Astrocyte of the cerebellum (primary cell): ENCODE measurements at regions not wholly inside any gene's neighbourhood (a gene's known extent, or its start where the extent isn't known, plus 50 kb on each side); places are given as distances from the start of the nearest gene placed in this dataset.

Experiments
- DNase-seq: peaks from one replicate; pipeline ENCODE4 v3.0.0-alpha.2; 2011; ENCODE audit warnings: low read depth
- H3K4me3 ChIP-seq: 2 replicates; pipeline ENCODE4 v1.5.1; 2011; ENCODE audit warnings: mild to moderate bottlenecking, low read depth, low read length, moderate library complexity
- in situ Hi-C: cut with HindIII; loops from 2 replicates; pipeline ENCODE4 v1.10.0; 2017; ENCODE audit warnings: low sequenced_read_pairs
- TF ChIP-seq, protein P1 (sequence below): IDR thresholded peaks from 2 replicates; pipeline ENCODE4 v1.5.1; 2012; ENCODE audit warnings: low read length, low read depth, moderate library complexity, mild to moderate bottlenecking; ENCODE audit errors: missing control alignments

DNA sequence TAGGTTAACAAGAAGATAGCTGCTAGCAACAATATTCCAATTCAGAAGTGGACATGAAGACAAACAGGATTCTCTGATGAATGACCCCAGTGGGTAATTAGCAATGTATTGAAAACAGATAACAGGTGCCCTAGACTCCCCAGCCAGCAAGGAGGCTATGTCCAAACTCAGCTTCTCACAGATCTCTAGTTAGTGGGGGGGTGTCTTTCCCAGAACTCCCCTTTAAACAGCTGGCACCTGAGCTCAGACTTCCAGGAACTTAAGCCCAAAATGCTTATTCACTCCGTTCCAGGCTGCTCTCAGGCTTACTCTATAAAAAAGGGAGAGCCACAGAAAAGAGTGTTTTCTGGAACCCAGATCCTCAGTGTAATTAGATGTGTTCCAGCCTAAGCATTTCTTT is 423.0 kb upstream of the THBS1 start:
- TF ChIP-seq, protein P1, sequence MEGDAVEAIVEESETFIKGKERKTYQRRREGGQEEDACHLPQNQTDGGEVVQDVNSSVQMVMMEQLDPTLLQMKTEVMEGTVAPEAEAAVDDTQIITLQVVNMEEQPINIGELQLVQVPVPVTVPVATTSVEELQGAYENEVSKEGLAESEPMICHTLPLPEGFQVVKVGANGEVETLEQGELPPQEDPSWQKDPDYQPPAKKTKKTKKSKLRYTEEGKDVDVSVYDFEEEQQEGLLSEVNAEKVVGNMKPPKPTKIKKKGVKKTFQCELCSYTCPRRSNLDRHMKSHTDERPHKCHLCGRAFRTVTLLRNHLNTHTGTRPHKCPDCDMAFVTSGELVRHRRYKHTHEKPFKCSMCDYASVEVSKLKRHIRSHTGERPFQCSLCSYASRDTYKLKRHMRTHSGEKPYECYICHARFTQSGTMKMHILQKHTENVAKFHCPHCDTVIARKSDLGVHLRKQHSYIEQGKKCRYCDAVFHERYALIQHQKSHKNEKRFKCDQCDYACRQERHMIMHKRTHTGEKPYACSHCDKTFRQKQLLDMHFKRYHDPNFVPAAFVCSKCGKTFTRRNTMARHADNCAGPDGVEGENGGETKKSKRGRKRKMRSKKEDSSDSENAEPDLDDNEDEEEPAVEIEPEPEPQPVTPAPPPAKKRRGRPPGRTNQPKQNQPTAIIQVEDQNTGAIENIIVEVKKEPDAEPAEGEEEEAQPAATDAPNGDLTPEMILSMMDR, result no peak
- in situ Hi-C loops, result no loop called here
- DNase-seq, result no peak
- H3K4me3 ChIP-seq, result no peak overlapping the region

DNA sequence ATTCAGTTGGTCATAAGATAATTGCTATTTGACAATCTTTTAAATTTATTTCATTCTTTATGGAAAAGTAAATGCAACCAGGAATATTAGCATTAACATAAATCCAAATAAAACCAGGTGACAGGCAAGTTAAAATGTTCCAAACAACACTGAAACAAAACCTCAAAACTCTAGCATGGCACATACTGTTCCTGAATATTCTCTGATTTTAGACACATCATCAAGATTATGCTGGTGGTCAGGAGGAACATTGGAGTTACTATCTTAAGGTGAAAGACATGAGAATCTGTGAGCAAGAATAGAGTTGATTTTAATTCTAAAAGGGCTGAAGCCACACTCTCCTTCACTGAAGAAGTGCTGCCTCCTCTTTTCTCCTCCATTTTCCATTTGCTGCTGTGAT is 421.0 kb upstream of the THBS1 start:
- TF ChIP-seq, protein P1, result no peak
- in situ Hi-C loops, result no loop called here
- DNase-seq, result no peak
- no peak overlapping the region for H3K4me3 ChIP-seq

DNA sequence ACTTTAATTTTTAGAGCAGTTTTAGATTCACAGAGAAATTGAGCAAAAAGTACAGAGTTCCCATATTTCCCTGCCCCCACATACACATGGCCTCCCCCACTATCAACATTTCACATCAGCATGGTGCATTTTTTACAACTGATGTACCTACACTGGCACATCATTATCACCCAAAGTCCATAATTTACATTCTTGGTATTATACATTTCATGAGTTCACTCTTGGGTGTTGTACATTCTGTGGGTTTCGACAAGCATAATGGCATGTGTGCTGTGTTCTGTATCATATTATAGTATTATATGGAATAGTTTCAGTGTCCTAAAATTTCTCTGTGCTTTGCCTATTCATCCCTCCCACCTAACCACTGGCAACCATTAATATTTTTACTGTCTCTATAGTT is 419.8 kb upstream of the THBS1 start:
- in situ Hi-C loops, result no loop called here
- DNase-seq, result no peak
- TF ChIP-seq, protein P1, result no peak
- no peak overlapping the region for H3K4me3 ChIP-seq

DNA sequence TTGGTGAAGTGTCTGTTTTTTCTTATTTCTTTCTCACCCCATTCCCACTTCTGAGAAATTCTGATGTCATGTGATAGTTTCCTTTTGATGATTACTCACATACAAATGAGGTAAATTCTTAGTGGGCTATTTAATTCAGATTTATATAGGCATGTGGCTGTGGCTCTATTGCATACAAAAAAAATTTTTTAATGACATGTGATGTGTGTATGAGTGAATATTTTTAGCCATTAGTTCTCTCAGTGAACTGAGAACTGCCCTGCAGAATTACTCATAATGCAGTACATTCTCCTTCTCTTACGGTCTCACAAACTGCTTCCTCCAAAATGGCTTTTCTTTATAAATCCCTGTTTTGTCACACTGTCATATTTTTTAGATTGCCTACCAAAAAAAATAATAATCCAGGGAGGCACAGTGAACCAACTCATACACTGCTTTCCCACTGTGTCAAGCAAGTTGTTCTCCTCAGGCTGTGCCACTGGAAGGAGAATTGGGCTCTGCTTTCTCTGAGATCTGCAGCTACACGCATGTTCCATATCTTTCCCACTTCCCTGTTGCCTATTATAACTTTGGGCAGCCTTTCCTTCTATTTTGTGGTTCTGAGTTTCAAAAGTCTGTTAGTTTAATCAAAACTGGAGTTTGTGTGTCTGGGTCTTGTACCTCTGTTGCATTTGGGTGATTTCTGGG is 415.7 kb upstream of the THBS1 start:
- DNase-seq, result no peak
- TF ChIP-seq, protein P1, result no peak
- in situ Hi-C loops, result no loop called here
- no peak overlapping the region for H3K4me3 ChIP-seq

DNA sequence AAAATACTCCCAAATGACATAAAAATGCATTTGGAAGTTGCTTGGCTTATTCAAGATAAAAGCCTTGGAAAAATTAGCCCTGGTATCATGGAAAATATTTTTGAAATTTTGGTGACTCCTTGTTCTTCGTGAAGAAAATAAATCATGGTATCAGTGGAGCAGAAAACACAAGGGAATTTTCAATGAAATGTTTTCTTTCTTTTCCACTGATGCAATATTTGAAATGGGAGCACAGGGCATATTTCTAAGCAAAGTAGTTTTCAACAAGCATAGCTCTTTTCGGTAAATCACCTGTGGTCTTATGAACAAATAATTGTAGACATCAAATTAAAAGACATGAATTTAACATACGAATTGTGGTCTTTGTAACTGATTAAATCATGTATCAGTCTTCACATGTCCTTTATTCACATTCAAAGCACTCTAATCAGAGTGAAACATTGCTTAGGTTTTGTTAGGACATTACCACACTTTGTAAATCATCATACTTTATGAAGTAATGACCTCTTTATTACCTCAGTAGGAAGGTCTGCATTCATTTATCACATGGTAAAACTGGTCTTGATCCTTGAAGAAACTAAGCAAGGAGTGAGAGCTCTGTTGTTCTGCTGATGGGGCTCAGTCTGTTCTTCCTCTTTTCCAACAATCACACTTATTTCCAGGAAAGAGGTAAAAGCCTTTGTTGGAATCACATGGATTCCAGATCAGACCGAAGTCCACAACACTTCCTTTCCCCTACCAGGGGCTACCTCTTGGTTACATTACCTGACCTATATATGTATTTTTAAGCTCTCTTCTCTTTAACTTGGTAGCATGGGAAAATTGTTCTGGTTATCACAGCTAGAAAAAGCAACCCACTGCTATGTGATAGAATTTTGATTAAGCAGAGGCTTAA is 413.5 kb upstream of the THBS1 start:
- H3K4me3 ChIP-seq, result no peak overlapping the region
- DNase-seq, result no peak
- TF ChIP-seq, protein P1, result no peak
- in situ Hi-C loops, result no loop called here

DNA sequence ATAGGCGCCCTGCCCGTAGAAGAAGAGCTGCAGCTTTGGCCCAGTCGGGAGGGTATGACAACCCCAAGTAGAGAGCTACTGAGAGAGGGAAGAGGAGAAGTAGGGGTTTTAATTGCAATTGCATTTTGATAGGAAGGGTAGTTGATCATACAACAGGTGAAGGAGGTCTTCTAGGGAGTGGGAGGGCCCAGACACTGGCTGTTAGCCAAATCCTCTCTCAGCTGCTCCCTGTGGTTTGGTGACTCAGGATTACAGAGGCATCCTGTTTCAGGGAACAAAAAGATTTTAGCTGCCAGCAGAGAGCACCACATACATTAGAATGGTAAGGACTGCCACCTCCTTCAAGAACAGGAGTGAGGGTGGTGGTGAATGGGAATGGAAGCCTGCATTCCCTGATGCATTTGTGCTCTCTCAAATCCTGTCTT is 408.9 kb upstream of the THBS1 start:
- peak; percentile 97 for DNase-seq
- TF ChIP-seq, protein P1, result peak; percentile 46
- H3K4me3 ChIP-seq, result no peak overlapping the region
- in situ Hi-C loops, result no loop called here
